ENCODE measurements at regions not wholly inside any gene's neighbourhood (a gene's known extent, or its start where the extent isn't known, plus 50 kb on each side); places are given as distances from the start of the nearest gene placed in this dataset.

- DNase-seq, result no peak
Measured at GRCh38 chrX:20596856-20597255, 330.1 kb upstream of the RPS6KA3 start.

- DNase-seq, result no peak
Measured at GRCh38 chrX:20595928-20596575, 329.3 kb upstream of the RPS6KA3 start.

- no peak for DNase-seq
Measured at GRCh38 chrX:20594985-20595384, 328.3 kb upstream of the RPS6KA3 start.

- DNase-seq, result no peak
Measured at GRCh38 chrX:20593836-20594235, 327.1 kb upstream of the RPS6KA3 start.

GRCh38 chrX:20593402-20593801 lies 326.7 kb upstream of the RPS6KA3 start:
- DNase-seq, result no peak

- DNase-seq, result no peak
Measured at GRCh38 chrX:20591246-20591645, 324.5 kb upstream of the RPS6KA3 start.

GRCh38 chrX:20585782-20586181 lies 319.1 kb upstream of the RPS6KA3 start:
- DNase-seq, result no peak

GRCh38 chrX:20571611-20572010 lies 304.9 kb upstream of the RPS6KA3 start:
- no peak for DNase-seq

- DNase-seq, result no peak
Measured at GRCh38 chrX:20567108-20567507, 300.4 kb upstream of the RPS6KA3 start.

- DNase-seq, result no peak
Measured at GRCh38 chrX:20547611-20548051, 280.9 kb upstream of the RPS6KA3 start.

GRCh38 chrX:20545538-20545937 lies 278.8 kb upstream of the RPS6KA3 start:
- DNase-seq, result no peak

- no peak for DNase-seq
Measured at GRCh38 chrX:20542072-20542471, 275.4 kb upstream of the RPS6KA3 start.

- no peak for DNase-seq
Measured at GRCh38 chrX:20538974-20539373, 272.3 kb upstream of the RPS6KA3 start.

- no peak for DNase-seq
Measured at GRCh38 chrX:20531667-20532066, 265.0 kb upstream of the RPS6KA3 start.

GRCh38 chrX:20530406-20530921 lies 263.8 kb upstream of the RPS6KA3 start:
- DNase-seq, result peak; percentile 41

- DNase-seq, result no peak
Measured at GRCh38 chrX:20529711-20530110, 263.0 kb upstream of the RPS6KA3 start.

GRCh38 chrX:20529301-20529700 lies 262.6 kb upstream of the RPS6KA3 start:
- DNase-seq, result peak; percentile 9

- peak; percentile 19 for DNase-seq
Measured at GRCh38 chrX:20527558-20528011, 260.9 kb upstream of the RPS6KA3 start.

- no peak for DNase-seq
Measured at GRCh38 chrX:20527041-20527440, 260.3 kb upstream of the RPS6KA3 start.

- DNase-seq, result no peak
Measured at GRCh38 chrX:20523626-20524312, 257.1 kb upstream of the RPS6KA3 start.

- no peak for DNase-seq
Measured at GRCh38 chrX:20522420-20522819, 255.7 kb upstream of the RPS6KA3 start.

- no peak for DNase-seq
Measured at GRCh38 chrX:20521222-20521621, 254.5 kb upstream of the RPS6KA3 start.

GRCh38 chrX:20519826-20520225 lies 253.1 kb upstream of the RPS6KA3 start:
- no peak for DNase-seq

GRCh38 chrX:20519146-20519545 lies 252.4 kb upstream of the RPS6KA3 start:
- DNase-seq, result no peak
